Liver (tissue), 8 donors: ENCODE measurements at regions not wholly inside any gene's neighbourhood (a gene's known extent, or its start where the extent isn't known, plus 50 kb on each side); places are given as distances from the start of the nearest gene placed in this dataset.

ENCODE experiments used
- DNase-seq: peaks from one replicate; pipeline ENCODE4 v3.0.0-alpha.2; 2017; ENCODE audit warnings: low spot score
- H3K27ac ChIP-seq, 2 donors: one replicate each; pipeline ENCODE4 v1.7.0; 2013; ENCODE audit warnings: inconsistent platforms in 2 of 2, low read length in 2 of 2, control low read depth in 1 of 2, low read depth in 1 of 2, mild to moderate bottlenecking in 1 of 2
- H3K27me3 ChIP-seq, 4 donors: one replicate each; pipeline versions ENCODE4 v1.6.1 to v1.7.0; 2013; ENCODE audit warnings: low read length in 3 of 4, inconsistent platforms in 1 of 4, mild to moderate bottlenecking in 1 of 4, moderate library complexity in 1 of 4; ENCODE audit not compliant: control insufficient read depth in 4 of 4, insufficient read depth in 4 of 4
- H3K36me3 ChIP-seq, 4 donors: one replicate each; pipeline versions ENCODE4 v1.6.1 to v1.7.0; 2013; ENCODE audit warnings: low read length in 3 of 4, mild to moderate bottlenecking in 3 of 4, low read depth in 1 of 4, moderate library complexity in 1 of 4; ENCODE audit not compliant: control insufficient read depth in 4 of 4, insufficient read depth in 3 of 4
- H3K4me1 ChIP-seq, 4 donors: one replicate each; pipeline versions ENCODE4 v1.6.1 to v1.7.0; 2013; ENCODE audit warnings: low read length in 3 of 4, mild to moderate bottlenecking in 3 of 4, moderate library complexity in 1 of 4; ENCODE audit not compliant: control insufficient read depth in 4 of 4, insufficient read depth in 4 of 4
- H3K4me3 ChIP-seq, 3 donors: one replicate each; pipeline versions ENCODE4 v1.6.1 to v1.7.0; 2013; ENCODE audit warnings: low read length in 3 of 3, control low read depth in 1 of 3, low read depth in 1 of 3, mild to moderate bottlenecking in 1 of 3
- H3K9ac ChIP-seq, 2 donors: one replicate each; pipeline ENCODE4 v1.7.0; 2013; ENCODE audit warnings: low read length in 2 of 2, mild to moderate bottlenecking in 2 of 2, moderate library complexity in 2 of 2, control low read depth in 1 of 2, low read depth in 1 of 2
- H3K9me3 ChIP-seq, 4 donors: one replicate each; pipeline versions ENCODE4 v1.6.1 to v1.7.0; 2013; ENCODE audit warnings: low read length in 3 of 4; ENCODE audit not compliant: control insufficient read depth in 4 of 4
- ATF3 ChIP-seq: IDR thresholded peaks from 2 replicates; pipeline ENCODE4 v1.6.1; 2016; ENCODE audit warnings: antibody characterized with exemption
- EGR1 ChIP-seq, 2 donors: IDR thresholded peaks; 2 replicates each; pipeline ENCODE4 v1.6.1; 2016 to 2018; ENCODE audit warnings: antibody characterized with exemption in 2 of 2, low read depth in 2 of 2
- FOXA1 ChIP-seq: IDR thresholded peaks from 2 replicates; pipeline ENCODE4 v1.6.1; 2016; ENCODE audit warnings: antibody characterized with exemption
- FOXA2 ChIP-seq: IDR thresholded peaks from 2 replicates; pipeline ENCODE4 v1.6.1; 2016; ENCODE audit warnings: antibody characterized with exemption
- GABPA ChIP-seq, 2 donors: IDR thresholded peaks in 1 of 2; conservative IDR thresholded peaks in 1 of 2; 2 replicates each; pipeline ENCODE4 v1.6.1; 2016; ENCODE audit warnings: antibody characterized with exemption in 2 of 2, mild to moderate bottlenecking in 1 of 2, moderate library complexity in 1 of 2
- NR2F2 ChIP-seq: IDR thresholded peaks from 2 replicates; pipeline ENCODE4 v1.6.1; 2016; ENCODE audit warnings: antibody characterized with exemption
- RAD21 ChIP-seq, 2 donors: IDR thresholded peaks; 2 replicates each; pipeline ENCODE4 v1.6.1; 2016; ENCODE audit warnings: antibody characterized with exemption in 2 of 2, mild to moderate bottlenecking in 2 of 2
- RXRA ChIP-seq, 2 donors: IDR thresholded peaks; 2 replicates each; pipeline ENCODE4 v1.6.1; 2017 to 2018; ENCODE audit warnings: antibody characterized with exemption in 2 of 2, mild to moderate bottlenecking in 1 of 2
- SP1 ChIP-seq: IDR thresholded peaks from 2 replicates; pipeline ENCODE4 v1.6.1; 2018; ENCODE audit warnings: antibody characterized with exemption, mild to moderate bottlenecking
- WGBS: extraction: QIAGEN DNeasy Blood & Tissue Kit; methylation state at CpG from one replicate; pipeline ENCODE4 v1.1.7; 2013; 5-methylcytosine and 5-hydroxymethylcytosine counted together
- TF ChIP-seq, protein P1 (sequence below): IDR thresholded peaks from 2 replicates; pipeline ENCODE4 v1.6.1; 2016; ENCODE audit warnings: antibody characterized with exemption
- TF ChIP-seq, protein P2 (sequence below): IDR thresholded peaks from 2 replicates; pipeline ENCODE4 v1.6.1; 2016; ENCODE audit warnings: antibody characterized with exemption, mild to moderate bottlenecking
- TF ChIP-seq, protein P3 (sequence below): IDR thresholded peaks from 2 replicates; pipeline ENCODE4 v1.6.1; 2016; ENCODE audit warnings: antibody characterized with exemption
- TF ChIP-seq, protein P4 (sequence below): fragments of 150-350 bp; IDR thresholded peaks from 2 replicates; pipeline ENCODE4 v1.5.1; 2017; ENCODE audit warnings: improper control_type of control experiment, low read depth, low read length; ENCODE audit not compliant: missing input control
- donor health status: healthy.
- donor health status: healthy.
- donor health status: healthy.
- donor health status: healthy.
- donor health status: healthy.

GRCh38 chr15:87610366-87610765, 646.2 kb downstream of the NTRK3 start:
- no peaks in the 10 kb centered on the region for H3K4me1 ChIP-seq
- 69% methylated on average over 8 of the region's 8 CpGs for WGBS
- DNase-seq: no peak
- no peaks in the 10 kb centered on the region for H3K9me3 ChIP-seq
- no peaks in the 10 kb centered on the region for H3K27me3 ChIP-seq
- TF ChIP-seq GABPA (IDR thresholded peaks at IDR 0.05 in 1 of 2, conservative IDR thresholded peaks at IDR 0.05 in 1 of 2) (no peak), RAD21 (IDR thresholded peaks at IDR 0.05) (no peak), NR2F2 (peak; percentile 35), RXRA (IDR thresholded peaks at IDR 0.05) (no peak), SP1 (no peak)
- TF ChIP-seq, protein P1, sequence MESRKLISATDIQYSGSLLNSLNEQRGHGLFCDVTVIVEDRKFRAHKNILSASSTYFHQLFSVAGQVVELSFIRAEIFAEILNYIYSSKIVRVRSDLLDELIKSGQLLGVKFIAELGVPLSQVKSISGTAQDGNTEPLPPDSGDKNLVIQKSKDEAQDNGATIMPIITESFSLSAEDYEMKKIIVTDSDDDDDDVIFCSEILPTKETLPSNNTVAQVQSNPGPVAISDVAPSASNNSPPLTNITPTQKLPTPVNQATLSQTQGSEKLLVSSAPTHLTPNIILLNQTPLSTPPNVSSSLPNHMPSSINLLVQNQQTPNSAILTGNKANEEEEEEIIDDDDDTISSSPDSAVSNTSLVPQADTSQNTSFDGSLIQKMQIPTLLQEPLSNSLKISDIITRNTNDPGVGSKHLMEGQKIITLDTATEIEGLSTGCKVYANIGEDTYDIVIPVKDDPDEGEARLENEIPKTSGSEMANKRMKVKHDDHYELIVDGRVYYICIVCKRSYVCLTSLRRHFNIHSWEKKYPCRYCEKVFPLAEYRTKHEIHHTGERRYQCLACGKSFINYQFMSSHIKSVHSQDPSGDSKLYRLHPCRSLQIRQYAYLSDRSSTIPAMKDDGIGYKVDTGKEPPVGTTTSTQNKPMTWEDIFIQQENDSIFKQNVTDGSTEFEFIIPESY: no peak
- H3K4me3 ChIP-seq: no peak overlapping the region
- no peaks in the 10 kb centered on the region for H3K36me3 ChIP-seq
- no peak overlapping the region for H3K27ac ChIP-seq
- no peak overlapping the region for H3K9ac ChIP-seq

DNA sequence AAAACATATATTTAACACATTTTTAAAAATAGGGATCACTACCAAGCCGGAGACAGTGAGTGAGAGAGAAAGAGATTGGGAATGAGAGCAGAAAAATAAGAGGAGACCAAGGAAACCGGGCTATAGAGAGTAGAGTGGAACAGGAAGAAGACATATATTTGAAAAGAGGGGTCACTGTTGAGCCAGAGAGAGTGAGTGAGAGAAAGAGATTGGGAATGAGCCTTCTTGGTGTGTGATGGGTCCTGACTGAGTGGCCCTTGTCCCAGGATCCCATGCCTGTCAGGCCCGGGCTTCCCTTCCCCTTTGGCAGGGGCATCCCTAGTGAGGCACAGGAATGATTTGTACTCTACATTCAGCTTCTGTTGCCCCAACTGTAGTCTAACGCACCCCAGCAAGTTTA, 646.6 kb downstream of the NTRK3 start:
- Histone ChIP-seq H3K4me1 (no peaks in the 10 kb centered on the region), H3K27ac (peak overlapping the region in 1 of 2 donors; percentile 19), H3K4me3 (no peak overlapping the region), H3K36me3 (no peaks in the 10 kb centered on the region), H3K9me3 (no peaks in the 10 kb centered on the region), H3K9ac (no peak overlapping the region), H3K27me3 (no peaks in the 10 kb centered on the region)
- WGBS: 59% methylated on average over 4 of the region's 4 CpGs
- no peak for DNase-seq
- TF ChIP-seq, protein P2, sequence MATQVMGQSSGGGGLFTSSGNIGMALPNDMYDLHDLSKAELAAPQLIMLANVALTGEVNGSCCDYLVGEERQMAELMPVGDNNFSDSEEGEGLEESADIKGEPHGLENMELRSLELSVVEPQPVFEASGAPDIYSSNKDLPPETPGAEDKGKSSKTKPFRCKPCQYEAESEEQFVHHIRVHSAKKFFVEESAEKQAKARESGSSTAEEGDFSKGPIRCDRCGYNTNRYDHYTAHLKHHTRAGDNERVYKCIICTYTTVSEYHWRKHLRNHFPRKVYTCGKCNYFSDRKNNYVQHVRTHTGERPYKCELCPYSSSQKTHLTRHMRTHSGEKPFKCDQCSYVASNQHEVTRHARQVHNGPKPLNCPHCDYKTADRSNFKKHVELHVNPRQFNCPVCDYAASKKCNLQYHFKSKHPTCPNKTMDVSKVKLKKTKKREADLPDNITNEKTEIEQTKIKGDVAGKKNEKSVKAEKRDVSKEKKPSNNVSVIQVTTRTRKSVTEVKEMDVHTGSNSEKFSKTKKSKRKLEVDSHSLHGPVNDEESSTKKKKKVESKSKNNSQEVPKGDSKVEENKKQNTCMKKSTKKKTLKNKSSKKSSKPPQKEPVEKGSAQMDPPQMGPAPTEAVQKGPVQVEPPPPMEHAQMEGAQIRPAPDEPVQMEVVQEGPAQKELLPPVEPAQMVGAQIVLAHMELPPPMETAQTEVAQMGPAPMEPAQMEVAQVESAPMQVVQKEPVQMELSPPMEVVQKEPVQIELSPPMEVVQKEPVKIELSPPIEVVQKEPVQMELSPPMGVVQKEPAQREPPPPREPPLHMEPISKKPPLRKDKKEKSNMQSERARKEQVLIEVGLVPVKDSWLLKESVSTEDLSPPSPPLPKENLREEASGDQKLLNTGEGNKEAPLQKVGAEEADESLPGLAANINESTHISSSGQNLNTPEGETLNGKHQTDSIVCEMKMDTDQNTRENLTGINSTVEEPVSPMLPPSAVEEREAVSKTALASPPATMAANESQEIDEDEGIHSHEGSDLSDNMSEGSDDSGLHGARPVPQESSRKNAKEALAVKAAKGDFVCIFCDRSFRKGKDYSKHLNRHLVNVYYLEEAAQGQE: no peak
- no peak for TF ChIP-seq RAD21 (IDR thresholded peaks at IDR 0.05)
- TF ChIP-seq, protein P3, sequence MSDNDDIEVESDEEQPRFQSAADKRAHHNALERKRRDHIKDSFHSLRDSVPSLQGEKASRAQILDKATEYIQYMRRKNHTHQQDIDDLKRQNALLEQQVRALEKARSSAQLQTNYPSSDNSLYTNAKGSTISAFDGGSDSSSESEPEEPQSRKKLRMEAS: no peak
- TF ChIP-seq ATF3: no peak
- TF ChIP-seq FOXA2: no peak
- no peak for TF ChIP-seq FOXA1
- TF ChIP-seq EGR1 (IDR thresholded peaks at IDR 0.05; ENCODE audit: low read depth in 2 of 2): no peak
- TF ChIP-seq, protein P4, sequence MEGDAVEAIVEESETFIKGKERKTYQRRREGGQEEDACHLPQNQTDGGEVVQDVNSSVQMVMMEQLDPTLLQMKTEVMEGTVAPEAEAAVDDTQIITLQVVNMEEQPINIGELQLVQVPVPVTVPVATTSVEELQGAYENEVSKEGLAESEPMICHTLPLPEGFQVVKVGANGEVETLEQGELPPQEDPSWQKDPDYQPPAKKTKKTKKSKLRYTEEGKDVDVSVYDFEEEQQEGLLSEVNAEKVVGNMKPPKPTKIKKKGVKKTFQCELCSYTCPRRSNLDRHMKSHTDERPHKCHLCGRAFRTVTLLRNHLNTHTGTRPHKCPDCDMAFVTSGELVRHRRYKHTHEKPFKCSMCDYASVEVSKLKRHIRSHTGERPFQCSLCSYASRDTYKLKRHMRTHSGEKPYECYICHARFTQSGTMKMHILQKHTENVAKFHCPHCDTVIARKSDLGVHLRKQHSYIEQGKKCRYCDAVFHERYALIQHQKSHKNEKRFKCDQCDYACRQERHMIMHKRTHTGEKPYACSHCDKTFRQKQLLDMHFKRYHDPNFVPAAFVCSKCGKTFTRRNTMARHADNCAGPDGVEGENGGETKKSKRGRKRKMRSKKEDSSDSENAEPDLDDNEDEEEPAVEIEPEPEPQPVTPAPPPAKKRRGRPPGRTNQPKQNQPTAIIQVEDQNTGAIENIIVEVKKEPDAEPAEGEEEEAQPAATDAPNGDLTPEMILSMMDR: no peak
